HG03558 (cell line): ENCODE measurements at regions not wholly inside any gene's neighbourhood (a gene's known extent, or its start where the extent isn't known, plus 50 kb on each side); places are given as distances from the start of the nearest gene placed in this dataset.

Experiments
- ATAC-seq: cut with Tn5 transposase; IDR thresholded peaks from one replicate; pipeline ENCODE4 v1.9.1; 2021; ENCODE audit warnings: moderate number of reproducible peaks; ENCODE audit not compliant: unreplicated experiment; ENCODE audit errors: extremely low read depth

DNA sequence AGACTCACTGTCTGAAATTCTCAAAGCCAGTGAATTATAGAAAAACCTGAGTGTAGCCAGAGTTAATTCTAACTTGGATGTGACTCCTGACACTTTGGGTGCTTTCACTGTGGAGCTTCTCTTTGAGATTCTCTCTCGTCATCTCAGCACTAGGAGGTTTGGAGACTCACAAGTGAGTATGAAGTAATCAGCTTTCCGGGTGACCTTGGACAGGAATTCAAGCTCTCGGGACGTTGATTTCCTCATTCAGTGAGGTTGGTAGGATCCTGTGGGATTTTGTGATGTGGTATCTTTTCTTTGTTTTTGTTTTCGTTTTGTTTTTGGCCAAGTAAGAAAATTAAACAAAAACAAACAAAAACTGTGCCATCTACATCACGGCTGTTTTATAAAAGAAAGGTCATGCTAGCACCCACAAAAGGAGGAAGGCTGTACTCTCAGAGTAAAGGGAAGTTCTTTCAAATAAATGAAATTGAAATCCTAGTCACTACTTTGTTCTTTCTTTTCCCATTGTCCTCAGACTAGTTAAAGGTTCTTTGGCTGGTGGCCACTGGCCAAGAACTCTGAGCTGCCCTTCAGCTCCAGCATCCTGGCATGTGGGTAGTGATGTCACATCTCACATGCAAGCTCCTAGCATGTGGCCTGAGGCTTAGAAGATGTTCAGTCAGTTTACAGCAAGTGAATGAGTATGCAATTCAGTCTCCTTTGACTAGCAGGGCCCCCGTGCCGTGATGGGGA, 263.3 kb upstream of the TPM1 start:
- no peak for ATAC-seq

DNA sequence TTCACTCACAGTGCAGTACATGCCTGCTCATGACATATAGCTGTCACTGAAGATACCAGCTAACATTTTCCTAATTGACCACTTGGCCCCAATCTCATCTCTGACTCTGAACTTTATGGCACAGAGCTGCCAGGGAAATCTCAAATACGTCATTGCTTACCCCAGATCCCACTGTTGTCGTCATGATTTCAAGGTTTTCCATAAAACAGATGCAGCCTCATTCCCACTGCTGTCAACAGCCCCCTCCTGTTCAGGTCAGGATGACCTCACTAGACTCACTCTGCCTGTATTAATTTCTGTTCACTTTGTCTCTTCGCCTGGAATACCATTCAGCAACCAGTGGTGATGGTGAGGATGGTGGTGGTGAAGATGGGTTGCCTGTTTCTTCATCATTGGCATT, 262.6 kb upstream of the TPM1 start:
- ATAC-seq = no peak

GRCh38 chr15:62781081-62781497, 261.5 kb upstream of the TPM1 start:
- no peak for ATAC-seq

DNA sequence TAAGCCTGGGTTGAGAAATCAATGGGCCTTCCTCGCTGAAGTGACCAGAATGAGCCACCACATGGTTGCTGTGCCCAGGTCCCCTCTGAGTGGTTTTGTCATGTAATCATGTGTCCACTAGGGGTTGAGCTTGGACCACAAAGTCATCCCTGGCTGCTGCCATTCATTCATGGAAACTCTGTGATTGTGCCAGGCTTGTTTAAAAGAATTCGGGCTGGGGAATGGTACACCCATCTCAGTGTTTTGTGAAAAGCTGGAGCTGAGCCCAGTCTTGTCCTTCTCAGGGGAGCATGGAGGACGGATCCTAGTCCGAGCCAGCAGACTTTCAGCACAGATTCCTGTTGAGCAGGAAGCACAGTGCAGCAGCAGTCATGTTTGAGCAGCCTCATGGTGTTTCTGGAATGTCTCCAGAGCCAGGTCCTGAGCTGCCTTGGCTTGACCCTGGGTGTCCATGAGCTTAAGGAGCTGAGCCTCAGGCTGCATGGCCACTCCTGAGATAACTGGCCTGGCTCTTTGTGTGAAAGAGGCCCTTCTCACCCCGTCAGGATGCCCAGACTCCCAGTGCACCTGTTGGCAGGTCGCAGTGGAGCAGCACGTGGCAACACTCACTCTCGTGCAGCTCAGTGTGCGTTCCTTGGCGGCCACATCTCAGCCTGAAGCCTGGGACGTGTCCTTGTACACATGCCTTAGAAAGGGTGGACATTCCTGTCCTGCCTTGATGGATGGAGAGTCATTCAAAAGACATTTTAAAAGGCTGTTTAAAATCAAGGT, 260.3 kb upstream of the TPM1 start:
- no peak for ATAC-seq

DNA sequence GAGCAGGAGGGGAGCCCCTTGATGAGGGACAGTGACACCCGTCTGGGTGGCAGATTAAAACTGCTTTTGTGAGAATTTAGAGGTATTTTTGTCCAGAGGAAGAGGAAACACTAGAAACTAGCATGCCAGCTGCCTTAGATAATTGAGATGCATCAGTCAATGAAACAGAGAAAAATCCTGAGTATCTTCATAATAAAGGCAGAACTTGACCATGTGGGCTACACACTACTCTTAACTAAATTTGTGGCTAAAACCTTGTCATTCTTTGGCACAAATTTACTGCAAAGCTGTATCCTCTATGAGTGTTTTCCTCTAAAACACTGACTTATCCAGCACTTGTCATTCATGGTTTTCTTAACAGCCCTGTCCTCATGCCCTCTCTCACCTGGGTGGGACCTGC, 259.7 kb upstream of the TPM1 start:
- ATAC-seq = no peak

GRCh38 chr15:62783303-62783957, 259.1 kb upstream of the TPM1 start:
- no peak for ATAC-seq

DNA sequence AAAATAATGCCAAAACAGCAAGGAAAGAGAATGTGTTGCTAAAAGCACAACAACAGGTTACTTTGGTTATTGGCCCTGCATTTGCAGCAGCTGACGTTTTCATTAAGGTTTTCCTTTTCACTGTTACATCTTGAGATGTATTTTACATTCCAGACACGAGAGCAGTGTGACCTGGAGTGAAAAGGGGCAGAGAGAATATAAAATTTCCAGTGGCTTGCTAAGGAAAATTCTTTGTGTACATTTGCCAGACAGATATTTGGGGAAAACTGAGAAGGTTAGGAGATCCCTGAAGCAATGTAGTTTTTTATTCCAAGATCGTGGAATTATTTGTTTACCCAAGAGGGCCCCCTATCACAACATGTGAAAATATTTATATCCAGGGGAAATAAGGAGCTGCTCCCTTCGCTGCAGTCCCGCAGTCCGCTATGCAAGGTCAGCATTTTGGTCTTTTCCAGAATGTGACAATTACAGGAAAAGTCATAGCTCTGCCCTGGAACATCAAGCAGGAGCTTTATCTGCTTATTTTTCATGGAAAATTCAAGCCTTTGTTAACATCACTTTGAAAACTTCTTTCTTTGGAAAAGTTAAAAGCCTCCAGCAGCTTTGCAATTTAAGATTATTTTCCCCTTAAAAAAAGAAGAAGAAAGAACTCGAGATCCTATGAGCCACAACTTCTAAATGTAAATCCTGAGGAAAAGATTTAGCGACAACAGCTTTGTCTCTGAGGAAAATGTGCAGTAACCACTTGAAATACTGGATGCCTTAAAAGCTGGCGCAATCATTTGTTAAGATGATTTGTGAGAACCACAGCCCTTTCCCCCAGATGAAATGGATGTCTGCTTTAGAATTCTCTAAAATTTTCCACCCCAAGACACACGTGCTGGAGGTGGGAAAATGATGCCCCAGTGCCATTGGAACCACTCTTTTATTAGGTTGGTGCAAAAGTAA, 256.4 kb upstream of the TPM1 start:
- ATAC-seq = no peak

GRCh38 chr15:62787401-62787800, 255.1 kb upstream of the TPM1 start:
- ATAC-seq = no peak

DNA sequence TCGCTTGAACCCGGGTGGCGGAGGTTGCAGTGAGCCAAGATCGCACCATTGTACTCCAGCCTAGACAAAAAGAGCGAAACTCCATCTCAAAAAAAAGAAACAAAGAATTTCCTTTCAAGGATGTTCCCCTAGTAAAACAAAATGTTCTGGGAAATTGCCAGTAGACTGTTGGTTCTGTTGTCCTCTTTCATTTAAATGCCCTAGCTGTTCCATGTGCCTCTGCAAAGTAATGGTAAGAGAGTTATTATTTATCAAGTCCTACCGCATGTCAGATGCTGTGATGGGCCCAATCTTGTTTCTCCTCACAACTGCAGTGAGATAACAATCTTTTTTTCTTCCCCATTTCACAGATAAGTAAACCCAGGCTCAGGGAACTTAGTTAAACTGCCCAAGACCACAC, 254.3 kb upstream of the TPM1 start:
- ATAC-seq = no peak

DNA sequence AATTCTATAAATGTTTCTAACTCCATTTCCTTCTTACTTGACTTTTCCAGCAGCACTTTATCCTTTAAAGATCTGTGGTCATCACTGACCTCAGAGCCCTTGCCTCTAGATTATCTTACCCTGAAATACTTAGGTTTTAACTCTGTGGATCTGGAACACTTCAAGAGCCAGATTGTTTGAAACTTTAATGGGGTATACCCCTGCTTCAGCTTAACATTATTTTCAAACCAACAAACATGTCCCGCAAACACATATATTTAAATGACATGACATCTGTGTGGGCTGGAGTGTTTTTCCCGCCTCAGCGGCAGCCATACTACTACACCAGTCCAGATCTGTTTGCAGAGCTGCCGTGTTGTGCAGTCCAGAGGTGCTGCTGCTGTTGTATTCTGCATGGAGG, 252.0 kb upstream of the TPM1 start:
- no peak for ATAC-seq

GRCh38 chr15:62791694-62792093, 250.9 kb upstream of the TPM1 start:
- no peak for ATAC-seq

DNA sequence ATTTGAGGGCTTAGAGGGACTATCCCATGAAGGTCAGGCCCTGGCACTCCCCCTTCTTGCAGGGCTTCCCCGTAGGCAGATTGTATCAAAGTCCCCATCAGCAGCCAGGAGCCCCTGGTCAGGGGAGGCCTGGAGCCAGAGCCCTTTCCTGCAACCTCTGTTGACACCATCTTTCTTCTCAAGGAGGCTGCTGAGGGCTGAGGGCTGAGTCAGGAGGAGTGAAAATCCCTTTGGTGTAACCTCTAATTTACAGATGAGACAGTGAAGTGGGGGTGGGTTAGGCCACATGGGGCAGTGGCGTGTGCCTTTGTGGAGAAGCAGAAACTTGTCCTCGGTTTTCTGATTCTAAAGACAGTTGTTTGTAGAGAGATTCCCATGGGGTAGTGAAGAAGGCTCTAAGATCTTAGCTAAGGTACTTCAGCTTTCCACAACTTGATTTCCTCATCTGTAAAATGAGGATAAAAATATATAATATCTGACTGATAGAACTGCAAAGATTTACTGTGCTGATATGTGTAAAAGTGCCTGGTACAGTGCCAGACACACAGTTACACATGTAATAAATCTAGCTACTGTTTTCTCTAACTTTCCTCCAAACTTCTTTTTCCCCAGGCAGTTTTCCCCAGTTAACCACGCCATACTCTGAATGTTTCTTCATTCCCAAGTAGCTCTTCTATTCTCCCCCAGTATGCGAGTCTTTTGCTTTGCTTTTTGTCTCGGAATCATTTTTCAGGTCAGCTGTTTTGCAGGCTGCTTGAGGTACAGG, 249.4 kb upstream of the TPM1 start:
- no peak for ATAC-seq

GRCh38 chr15:62793752-62794144, 248.8 kb upstream of the TPM1 start:
- no peak for ATAC-seq

GRCh38 chr15:62795171-62795570, 247.4 kb upstream of the TPM1 start:
- ATAC-seq = no peak

DNA sequence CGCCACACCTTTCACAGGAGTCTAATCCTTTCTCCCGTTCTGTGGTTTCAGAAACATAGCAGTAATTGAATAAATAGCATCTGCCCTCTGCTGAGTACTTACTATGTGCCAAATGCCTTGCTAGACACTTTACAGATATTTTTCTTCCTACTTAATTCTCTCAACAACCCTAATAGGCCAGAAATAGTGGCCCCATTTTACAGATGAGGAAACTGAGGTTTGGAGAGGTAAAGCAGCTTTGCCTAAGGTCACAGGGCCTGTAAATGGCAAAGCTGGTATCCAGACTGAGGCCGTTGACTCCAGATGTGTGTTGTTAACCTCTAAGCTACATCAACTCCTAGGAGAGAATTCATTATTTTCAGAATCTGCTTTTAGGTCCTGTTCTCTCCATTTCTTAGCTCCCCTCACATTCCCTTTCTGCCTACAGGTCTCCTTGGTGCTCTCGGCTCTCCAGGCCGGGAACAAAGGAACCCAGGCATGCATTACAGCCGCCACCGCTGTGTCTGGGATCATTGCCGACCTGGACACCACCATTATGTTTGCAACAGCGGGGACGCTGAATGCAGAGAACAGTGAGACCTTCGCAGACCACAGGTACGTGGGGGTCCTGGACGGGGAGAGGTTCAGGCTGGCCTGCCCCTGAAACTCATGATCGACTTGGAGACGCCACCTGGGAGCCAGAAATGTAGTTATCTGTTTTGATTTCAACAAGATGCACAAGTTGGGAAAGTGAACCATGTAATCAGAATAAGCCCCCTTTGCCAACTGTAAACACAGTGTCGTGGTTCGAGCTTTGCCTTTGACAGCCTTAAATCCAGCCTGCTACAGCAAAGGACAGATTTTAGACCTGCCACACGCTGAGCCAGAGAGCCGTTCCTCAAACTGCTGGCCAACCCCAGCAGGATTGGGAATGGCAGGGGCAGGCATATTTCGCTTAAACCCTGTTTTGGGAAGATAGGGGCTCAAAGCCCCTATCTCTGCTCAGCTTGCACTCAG, 246.5 kb upstream of the TPM1 start:
- no peak for ATAC-seq

DNA sequence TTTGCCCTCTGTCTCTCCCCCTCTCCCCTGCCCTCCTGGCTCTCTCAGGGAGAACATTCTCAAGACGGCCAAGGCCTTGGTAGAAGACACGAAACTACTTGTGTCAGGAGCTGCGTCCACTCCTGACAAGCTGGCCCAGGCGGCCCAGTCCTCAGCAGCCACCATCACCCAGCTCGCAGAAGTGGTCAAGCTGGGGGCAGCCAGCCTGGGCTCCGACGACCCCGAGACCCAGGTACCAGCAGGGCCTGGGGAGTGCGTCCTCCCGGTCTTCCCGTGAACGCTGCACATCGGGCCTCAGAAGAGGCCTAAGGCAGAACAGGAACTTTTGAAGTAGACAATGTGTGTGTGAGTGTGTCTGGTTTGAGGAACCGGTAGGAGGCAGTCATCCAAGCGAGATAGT, 245.4 kb upstream of the TPM1 start:
- ATAC-seq = no peak

DNA sequence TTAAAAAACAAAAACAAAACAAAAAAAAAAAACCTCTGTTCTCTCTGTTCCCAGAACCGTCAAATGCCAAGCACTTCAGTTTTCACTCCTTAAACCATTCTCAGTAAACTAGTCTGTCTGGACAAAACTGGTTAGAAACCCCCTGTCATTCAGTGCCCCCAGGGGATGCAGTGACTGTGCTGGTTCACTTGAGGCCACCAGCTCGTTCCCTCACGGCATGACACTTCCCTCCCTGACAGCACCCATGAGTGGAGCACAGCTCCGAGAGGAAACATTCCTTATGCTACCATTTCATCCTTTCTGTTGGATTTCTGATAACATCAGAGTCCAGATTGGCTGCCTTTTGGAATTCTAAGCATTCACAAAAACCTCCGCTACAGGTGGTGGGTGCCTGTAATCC, 244.0 kb upstream of the TPM1 start:
- no peak for ATAC-seq

GRCh38 chr15:62799037-62799436, 243.5 kb upstream of the TPM1 start:
- ATAC-seq = no peak
